H9 (cell line): ENCODE measurements at regions not wholly inside any gene's neighbourhood (a gene's known extent, or its start where the extent isn't known, plus 50 kb on each side); places are given as distances from the start of the nearest gene placed in this dataset.

ENCODE experiments used
- DNase-seq: peaks from one replicate; pipeline ENCODE4 v3.0.0-alpha.2; 2017
- H2AFZ ChIP-seq: one replicate; pipeline ENCODE4 v1.6.1; 2013; ENCODE audit warnings: mild to moderate bottlenecking, low read length, control low read depth, moderate library complexity
- H2AK5ac ChIP-seq: 2 replicates; pipeline ENCODE4 v1.6.1; 2013; ENCODE audit warnings: low read length, control low read depth, mixed read lengths; ENCODE audit not compliant: insufficient read length
- H2BK120ac ChIP-seq: one replicate; pipeline ENCODE4 v1.6.1; 2013; ENCODE audit warnings: low read depth, mild to moderate bottlenecking, low read length, control low read depth, inconsistent platforms; ENCODE audit not compliant: poor library complexity, severe bottlenecking
- H2BK12ac ChIP-seq: 2 replicates; pipeline ENCODE4 v1.6.1; 2013; ENCODE audit warnings: low read length, control low read depth, mixed read lengths, low read depth; ENCODE audit not compliant: insufficient read length
- H2BK15ac ChIP-seq: 2 replicates; pipeline ENCODE4 v1.6.1; 2013; ENCODE audit warnings: low read depth, low read length, control low read depth
- H2BK20ac ChIP-seq: one replicate; pipeline ENCODE4 v1.6.1; 2013; ENCODE audit warnings: low read depth, mild to moderate bottlenecking, low read length, control low read depth, inconsistent platforms; ENCODE audit not compliant: poor library complexity, severe bottlenecking
- H2BK5ac ChIP-seq: 2 replicates; pipeline ENCODE4 v1.6.1; 2013; ENCODE audit warnings: low read length, control low read depth, mixed read lengths; ENCODE audit not compliant: insufficient read length
- H3K14ac ChIP-seq: 2 replicates; pipeline ENCODE4 v1.6.1; 2013; ENCODE audit warnings: low read length, control low read depth; ENCODE audit not compliant: insufficient read depth
- H3K18ac ChIP-seq: 2 replicates; pipeline ENCODE4 v1.6.1; 2013; ENCODE audit warnings: low read depth, mild to moderate bottlenecking, mixed read lengths, low read length, control low read depth; ENCODE audit not compliant: insufficient read length
- H3K23ac ChIP-seq: 2 replicates; pipeline ENCODE4 v1.6.1; 2013; ENCODE audit warnings: low read length, control low read depth, mixed read lengths, low read depth; ENCODE audit not compliant: insufficient read length
- H3K23me2 ChIP-seq: 2 replicates; pipeline ENCODE4 v1.6.1; 2013; ENCODE audit warnings: low read depth, mild to moderate bottlenecking, mixed read lengths, low read length, control low read depth; ENCODE audit not compliant: insufficient read length, poor library complexity, severe bottlenecking
- H3K27ac ChIP-seq: 2 replicates; pipeline ENCODE4 v1.5.1; 2013; ENCODE audit warnings: low read length, control low read depth, mixed read lengths, low read depth; ENCODE audit not compliant: insufficient read length
- H3K27me3 ChIP-seq: 2 replicates; pipeline ENCODE4 v1.6.1; 2013; ENCODE audit warnings: low read length, control low read depth, inconsistent platforms; ENCODE audit not compliant: insufficient read depth
- H3K4ac ChIP-seq: 2 replicates; pipeline ENCODE4 v1.6.1; 2013; ENCODE audit warnings: low read depth, mild to moderate bottlenecking, control low read depth, inconsistent platforms, low read length, moderate library complexity
- H3K4me1 ChIP-seq: 2 replicates; pipeline ENCODE4 v1.6.1; 2013; ENCODE audit warnings: low read length, control low read depth, inconsistent platforms; ENCODE audit not compliant: insufficient read depth
- H3K4me2 ChIP-seq: 2 replicates; pipeline ENCODE4 v1.6.1; 2013; ENCODE audit warnings: low read length, control low read depth, mixed read lengths; ENCODE audit not compliant: insufficient read length, insufficient read depth
- H3K56ac ChIP-seq: 2 replicates; pipeline ENCODE4 v1.6.1; 2013; ENCODE audit warnings: low read depth, mild to moderate bottlenecking, mixed read lengths, low read length, control low read depth; ENCODE audit not compliant: insufficient read length
- H3K79me1 ChIP-seq: 2 replicates; pipeline ENCODE4 v1.6.1; 2013; ENCODE audit warnings: low read depth, mild to moderate bottlenecking, moderate library complexity, low read length, control low read depth, inconsistent platforms; ENCODE audit not compliant: insufficient read depth, poor library complexity, severe bottlenecking
- H3K79me2 ChIP-seq: 2 replicates; pipeline ENCODE4 v1.6.1; 2013; ENCODE audit warnings: low read length, control low read depth, inconsistent platforms; ENCODE audit not compliant: insufficient read depth
- H3K9ac ChIP-seq: 2 replicates; pipeline ENCODE4 v1.6.1; 2013; ENCODE audit warnings: low read length, control low read depth, mixed read lengths; ENCODE audit not compliant: insufficient read length; ENCODE audit errors: extremely low read depth
- H3K9me3 ChIP-seq: one replicate; pipeline ENCODE4 v1.6.1; 2013; ENCODE audit warnings: low read depth, low read length, inconsistent platforms; ENCODE audit not compliant: control insufficient read depth
- H3T11ph ChIP-seq: one replicate; pipeline ENCODE4 v1.6.1; 2013; ENCODE audit warnings: mild to moderate bottlenecking, low read length, control low read depth, inconsistent platforms
- H4K20me1 ChIP-seq: one replicate; pipeline ENCODE4 v1.6.1; 2013; ENCODE audit not compliant: control insufficient read depth, insufficient read length, insufficient read depth
- H4K5ac ChIP-seq: 2 replicates; pipeline ENCODE4 v1.6.1; 2013; ENCODE audit warnings: low read depth, mild to moderate bottlenecking, mixed read lengths, low read length, control low read depth; ENCODE audit not compliant: insufficient read length
- H4K8ac ChIP-seq: replicated peaks from 2 replicates; pipeline ENCODE4 v1.6.1; 2013; ENCODE audit warnings: low read length, control low read depth, mixed read lengths, low read depth; ENCODE audit not compliant: insufficient read length
- H4K91ac ChIP-seq: 2 replicates; pipeline ENCODE4 v1.6.1; 2013; ENCODE audit warnings: low read depth, mild to moderate bottlenecking, moderate library complexity, mixed read lengths, low read length, control low read depth; ENCODE audit not compliant: insufficient read length
- H3K27ac Mint-ChIP-seq, 3 experiments: 2 replicates in 2 of 3; 3 replicates in 1 of 3; pipeline ENCODE4 v1.8.0; 2020 to 2021; ENCODE audit warnings: mixed read lengths in 3 of 3, mild to moderate bottlenecking in 1 of 3, moderate library complexity in 1 of 3
- H3K27me3 Mint-ChIP-seq: 2 replicates; pipeline ENCODE4 v1.8.0; 2021; ENCODE audit warnings: low read depth, mild to moderate bottlenecking, moderate library complexity, mixed read lengths
- H3K36me3 Mint-ChIP-seq, 3 experiments: 2 replicates in 2 of 3; 3 replicates in 1 of 3; pipeline ENCODE4 v1.8.0; 2020 to 2021; ENCODE audit warnings: low read depth in 3 of 3, mixed read lengths in 3 of 3; ENCODE audit not compliant: insufficient read depth in 1 of 3
- H3K4me1 Mint-ChIP-seq, 2 experiments: 2 replicates each; pipeline ENCODE4 v1.8.0; 2020; ENCODE audit warnings: mixed read lengths in 2 of 2
- H3K4me3 Mint-ChIP-seq, 2 experiments: 2 replicates in 1 of 2; 3 replicates in 1 of 2; pipeline ENCODE4 v1.8.0; 2020 to 2021; ENCODE audit warnings: mild to moderate bottlenecking in 2 of 2, mixed read lengths in 2 of 2, moderate library complexity in 1 of 2
- H3K9me3 Mint-ChIP-seq, 2 experiments: 2 replicates in 1 of 2; 3 replicates in 1 of 2; pipeline ENCODE4 v1.8.0; 2020; ENCODE audit warnings: mild to moderate bottlenecking in 2 of 2, mixed read lengths in 2 of 2, moderate library complexity in 1 of 2
- CTCF ChIP-seq: fragments of 200-600 bp; sonication (generic); conservative IDR thresholded peaks from 3 replicates; pipeline ENCODE4 v1.8.0; 2021; ENCODE audit warnings: antibody characterized with exemption, mild to moderate bottlenecking
- WGBS: extraction: QIAGEN DNeasy Blood & Tissue Kit; methylation state at CpG from one replicate; pipeline ENCODE4 v1.1.7; 2013; ENCODE audit warnings: missing lambda C conversion rate, low lambda C conversion rate, mixed read lengths; ENCODE audit not compliant: insufficient read length; ENCODE audit errors: extremely low coverage; 5-methylcytosine and 5-hydroxymethylcytosine counted together

GRCh38 chr7:110418659-110419280 lies 672.2 kb upstream of the LRRN3 start:
- no peak overlapping the region for H3K56ac ChIP-seq
- H3K4me3 Mint-ChIP-seq = no peak overlapping the region
- no peak overlapping the region for H4K5ac ChIP-seq
- H3K14ac ChIP-seq = no peak overlapping the region
- no peak overlapping the region for H4K91ac ChIP-seq
- no peaks in the 10 kb centered on the region for H3K79me2 ChIP-seq
- no peak overlapping the region for H2BK120ac ChIP-seq
- H3K9me3 ChIP-seq = no peaks in the 10 kb centered on the region
- H3K27ac Mint-ChIP-seq = no peak overlapping the region; a peak in 1 of 7 replicates
- no peak overlapping the region for H3K4me2 ChIP-seq
- H2AFZ ChIP-seq = no peak overlapping the region
- no peaks in the 10 kb centered on the region for H4K20me1 ChIP-seq
- peaks cover 12 to 13% of the 10 kb centered on the region in 2 experiments for H3K4me1 Mint-ChIP-seq
- no peak overlapping the region for H3K27ac ChIP-seq
- no peak overlapping the region for H3K23ac ChIP-seq
- no peak overlapping the region for H3K4ac ChIP-seq
- no peak for DNase-seq
- H3K23me2 ChIP-seq = no peaks in the 10 kb centered on the region
- no peaks in the 10 kb centered on the region for H3K27me3 Mint-ChIP-seq
- H4K8ac ChIP-seq = no peak overlapping the region
- H2BK5ac ChIP-seq = no peak overlapping the region
- no peaks in the 10 kb centered on the region for H3K4me1 ChIP-seq
- H3K36me3 Mint-ChIP-seq = no peaks in the 10 kb centered on the region
- no peak overlapping the region for H2BK12ac ChIP-seq
- H3K9me3 Mint-ChIP-seq = no peaks in the 10 kb centered on the region; a peak in 1 of 5 replicates
- no peak overlapping the region for H3K9ac ChIP-seq
- no peaks in the 10 kb centered on the region for H3K79me1 ChIP-seq
- no peak overlapping the region for H2BK20ac ChIP-seq
- no peak overlapping the region for H3T11ph ChIP-seq
- H2AK5ac ChIP-seq = no peak overlapping the region
- no peak for TF ChIP-seq CTCF
- no CpG with 5 or more reads among the region's 2 CpGs for WGBS
- H3K27me3 ChIP-seq = no peaks in the 10 kb centered on the region
- H3K18ac ChIP-seq = no peak overlapping the region
- no peak overlapping the region for H2BK15ac ChIP-seq
